Glutamatergic neuron (in vitro differentiated cells): ENCODE measurements at regions not wholly inside any gene's neighbourhood (a gene's known extent, or its start where the extent isn't known, plus 50 kb on each side); places are given as distances from the start of the nearest gene placed in this dataset.

Source experiments
- DNase-seq: peaks from one replicate; pipeline ENCODE4 v3.0.0; 2022
- H3K27ac Mint-ChIP-seq: one replicate; pipeline ENCODE4 v1.8.0; 2020; ENCODE audit warnings: mild to moderate bottlenecking, mixed read lengths, inconsistent platforms; ENCODE audit not compliant: unreplicated experiment
- H3K27me3 Mint-ChIP-seq: one replicate; pipeline ENCODE4 v1.8.0; 2020; ENCODE audit warnings: mild to moderate bottlenecking, moderate library complexity, mixed read lengths, inconsistent platforms; ENCODE audit not compliant: unreplicated experiment
- H3K36me3 Mint-ChIP-seq: one replicate; pipeline ENCODE4 v1.8.0; 2020; ENCODE audit warnings: mild to moderate bottlenecking, mixed read lengths, inconsistent platforms; ENCODE audit not compliant: unreplicated experiment
- H3K4me1 Mint-ChIP-seq: one replicate; pipeline ENCODE4 v1.8.0; 2020; ENCODE audit warnings: mild to moderate bottlenecking, low read depth, mixed read lengths, inconsistent platforms; ENCODE audit not compliant: unreplicated experiment
- H3K4me3 Mint-ChIP-seq: one replicate; pipeline ENCODE4 v1.8.0; 2020; ENCODE audit warnings: mild to moderate bottlenecking, mixed read lengths, inconsistent platforms; ENCODE audit not compliant: unreplicated experiment
- H3K9me3 Mint-ChIP-seq: one replicate; pipeline ENCODE4 v1.8.0; 2020; ENCODE audit warnings: mild to moderate bottlenecking, moderate library complexity, mixed read lengths, inconsistent platforms; ENCODE audit not compliant: unreplicated experiment
- CTCF ChIP-seq: fragments of 200-600 bp; sonication (generic); IDR thresholded peaks from one replicate; pipeline ENCODE4 v1.5.0; 2021; ENCODE audit not compliant: partially characterized antibody, unreplicated experiment

DNA sequence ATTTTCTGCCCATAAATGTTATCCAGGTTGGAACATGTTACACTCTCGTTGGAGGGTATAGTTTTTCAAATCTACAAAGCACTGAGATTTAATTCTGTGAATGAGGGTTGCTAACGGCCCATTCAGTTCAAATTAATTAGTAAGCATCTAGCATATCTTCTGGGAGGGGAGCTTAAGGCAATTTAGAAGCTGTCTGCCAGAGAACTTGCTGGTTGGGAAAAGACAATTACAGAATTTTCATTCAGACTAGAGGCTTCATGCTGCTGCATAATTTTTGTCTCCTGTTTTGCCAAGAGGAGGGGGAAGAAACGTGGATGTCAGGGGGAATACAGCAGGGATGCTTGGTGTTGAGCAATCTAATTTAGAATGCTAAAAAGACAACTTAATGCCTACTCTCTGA lies 268.3 kb upstream of the FAM83B start:
- H3K27me3 Mint-ChIP-seq = no peaks in the 10 kb centered on the region
- no peak for TF ChIP-seq CTCF
- H3K4me3 Mint-ChIP-seq = no peak overlapping the region
- DNase-seq = no peak
- no peaks in the 10 kb centered on the region for H3K4me1 Mint-ChIP-seq
- H3K9me3 Mint-ChIP-seq = no peaks in the 10 kb centered on the region
- no peak overlapping the region for H3K27ac Mint-ChIP-seq
- H3K36me3 Mint-ChIP-seq = no peaks in the 10 kb centered on the region

DNA sequence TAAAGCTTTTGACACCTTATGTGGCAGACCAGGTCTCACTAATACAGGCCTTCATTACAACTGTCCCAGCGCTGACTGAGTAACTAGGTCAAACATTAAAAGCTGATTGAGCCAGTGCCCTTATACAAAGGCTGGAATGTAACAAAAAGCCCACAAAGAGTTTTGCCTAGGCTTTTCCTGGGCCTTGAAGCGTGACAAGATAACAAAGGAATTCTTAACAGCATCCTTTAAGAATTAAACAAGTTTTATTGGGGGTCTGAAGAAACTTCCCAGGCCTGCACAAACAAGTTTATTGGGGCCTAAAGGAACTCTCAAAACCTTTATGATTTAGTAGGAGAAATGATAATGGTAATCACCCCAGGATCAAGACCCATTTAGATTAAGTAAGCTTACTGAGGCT lies 267.6 kb upstream of the FAM83B start:
- no peak for DNase-seq
- no peak for TF ChIP-seq CTCF
- H3K4me1 Mint-ChIP-seq = no peaks in the 10 kb centered on the region
- H3K36me3 Mint-ChIP-seq = no peaks in the 10 kb centered on the region
- H3K27ac Mint-ChIP-seq = no peak overlapping the region
- H3K27me3 Mint-ChIP-seq = no peaks in the 10 kb centered on the region
- H3K4me3 Mint-ChIP-seq = no peak overlapping the region
- H3K9me3 Mint-ChIP-seq = no peaks in the 10 kb centered on the region

GRCh38 chr6:54586251-54586650 lies 260.3 kb upstream of the FAM83B start:
- no peak for TF ChIP-seq CTCF
- Mint-ChIP-seq H3K9me3 (peaks cover 1% of the 10 kb centered on the region), H3K27me3 (no peaks in the 10 kb centered on the region), H3K27ac (no peak overlapping the region), H3K4me1 (no peaks in the 10 kb centered on the region), H3K36me3 (no peaks in the 10 kb centered on the region), H3K4me3 (no peak overlapping the region)
- no peak for DNase-seq

DNA sequence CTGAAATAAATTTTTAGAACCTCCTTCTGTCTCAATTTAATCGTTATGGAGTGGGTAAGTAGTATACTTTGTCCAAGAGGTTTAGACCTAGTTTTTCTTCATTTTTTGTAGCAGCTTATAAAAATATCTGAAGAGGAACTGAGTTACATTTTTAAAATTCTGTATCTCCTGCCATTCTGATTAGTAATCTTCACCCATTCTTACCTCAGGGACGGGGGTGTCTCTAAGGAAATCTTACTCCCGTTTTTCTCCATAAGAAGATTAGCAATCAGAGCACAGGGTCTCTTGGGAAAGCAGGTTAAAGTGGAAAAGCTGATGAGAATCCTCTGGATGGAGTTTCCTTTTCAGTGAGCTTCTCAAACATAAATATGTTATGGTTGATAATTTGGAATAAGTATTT lies 259.3 kb upstream of the FAM83B start:
- no peak overlapping the region for H3K4me3 Mint-ChIP-seq
- no peak for TF ChIP-seq CTCF
- no peaks in the 10 kb centered on the region for H3K36me3 Mint-ChIP-seq
- H3K4me1 Mint-ChIP-seq = no peaks in the 10 kb centered on the region
- DNase-seq = no peak
- no peaks in the 10 kb centered on the region for H3K27me3 Mint-ChIP-seq
- H3K9me3 Mint-ChIP-seq = peaks cover 1% of the 10 kb centered on the region
- no peak overlapping the region for H3K27ac Mint-ChIP-seq

DNA sequence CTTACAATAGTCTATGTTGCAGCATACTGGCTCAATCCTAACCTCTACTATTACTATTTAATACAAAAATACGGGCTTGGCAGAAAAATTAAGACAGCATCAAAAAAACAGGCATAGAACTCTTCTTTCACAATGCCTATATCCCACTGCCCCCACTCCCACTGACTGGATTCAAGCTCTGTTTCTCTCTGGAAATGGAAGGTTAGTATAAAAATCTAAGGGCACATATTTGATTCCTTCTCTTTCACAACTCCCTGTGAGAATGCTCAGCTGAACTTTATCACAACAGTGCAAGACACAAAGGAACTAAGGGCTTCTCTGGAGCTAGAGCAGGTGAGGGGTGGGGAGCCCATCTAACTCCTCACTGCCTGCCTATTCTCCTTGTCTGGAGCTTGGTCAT lies 258.4 kb upstream of the FAM83B start:
- no peaks in the 10 kb centered on the region for H3K4me1 Mint-ChIP-seq
- H3K9me3 Mint-ChIP-seq = peaks cover 1% of the 10 kb centered on the region
- no peak for DNase-seq
- no peak for TF ChIP-seq CTCF
- no peaks in the 10 kb centered on the region for H3K27me3 Mint-ChIP-seq
- no peaks in the 10 kb centered on the region for H3K36me3 Mint-ChIP-seq
- H3K27ac Mint-ChIP-seq = no peak overlapping the region
- H3K4me3 Mint-ChIP-seq = no peak overlapping the region
